Endothelial cell (in vitro differentiated cells): ENCODE measurements at regions not wholly inside any gene's neighbourhood (a gene's known extent, or its start where the extent isn't known, plus 50 kb on each side); places are given as distances from the start of the nearest gene placed in this dataset.

ENCODE experiments used
- DNase-seq: peaks from one replicate; pipeline ENCODE4 v3.0.0; 2021; ENCODE audit warnings: low spot score
- H3K27ac Mint-ChIP-seq: one replicate; pipeline ENCODE4 v1.8.0; 2021; ENCODE audit warnings: mixed read lengths, inconsistent platforms; ENCODE audit not compliant: unreplicated experiment
- H3K27me3 Mint-ChIP-seq: one replicate; pipeline ENCODE4 v1.8.0; 2021; ENCODE audit warnings: mild to moderate bottlenecking, moderate library complexity, mixed read lengths, inconsistent platforms; ENCODE audit not compliant: unreplicated experiment
- H3K36me3 Mint-ChIP-seq: one replicate; pipeline ENCODE4 v1.8.0; 2021; ENCODE audit warnings: mild to moderate bottlenecking, low read depth, mixed read lengths, inconsistent platforms; ENCODE audit not compliant: unreplicated experiment
- H3K4me1 Mint-ChIP-seq: one replicate; pipeline ENCODE4 v1.8.0; 2021; ENCODE audit warnings: mild to moderate bottlenecking, mixed read lengths, inconsistent platforms; ENCODE audit not compliant: unreplicated experiment
- H3K4me3 Mint-ChIP-seq: one replicate; pipeline ENCODE4 v1.8.0; 2021; ENCODE audit warnings: mild to moderate bottlenecking, mixed read lengths, inconsistent platforms; ENCODE audit not compliant: unreplicated experiment
- H3K9me3 Mint-ChIP-seq: one replicate; pipeline ENCODE4 v1.8.0; 2021; ENCODE audit warnings: mixed read lengths, inconsistent platforms; ENCODE audit not compliant: unreplicated experiment
- CTCF ChIP-seq: fragments of 200-600 bp; sonication (generic); IDR thresholded peaks from one replicate; pipeline ENCODE4 v1.5.0; 2021; ENCODE audit warnings: antibody characterized with exemption; ENCODE audit not compliant: unreplicated experiment

DNA sequence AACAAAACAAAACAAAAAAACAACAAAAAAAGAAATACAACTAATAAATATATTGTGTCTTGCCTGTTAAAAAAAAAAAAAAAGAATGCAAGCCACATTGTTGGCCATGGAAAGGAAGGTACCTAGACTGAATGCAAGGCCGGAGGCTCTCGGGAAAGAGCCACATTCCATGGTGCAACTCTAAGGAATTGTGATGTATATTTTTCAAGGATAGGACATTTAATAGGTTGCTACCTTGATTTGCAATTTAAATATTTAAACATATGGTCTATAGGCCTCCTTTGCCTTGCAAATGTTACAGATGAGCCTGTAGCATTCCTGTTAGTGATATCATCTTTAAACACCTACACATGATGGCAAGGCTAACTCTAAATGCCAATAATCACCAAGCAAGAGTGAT, 650.9 kb downstream of the TOX3 start:
- no peak for DNase-seq
- H3K9me3 Mint-ChIP-seq = no peaks in the 10 kb centered on the region
- H3K36me3 Mint-ChIP-seq = no peaks in the 10 kb centered on the region
- no peaks in the 10 kb centered on the region for H3K27me3 Mint-ChIP-seq
- TF ChIP-seq CTCF = no peak
- peaks cover 8% of the 10 kb centered on the region for H3K4me1 Mint-ChIP-seq
- H3K4me3 Mint-ChIP-seq = no peak overlapping the region
- H3K27ac Mint-ChIP-seq = no peak overlapping the region

GRCh38 chr16:51892293-51893007, 654.5 kb downstream of the TOX3 start:
- Mint-ChIP-seq H3K4me3 (no peak overlapping the region), H3K27me3 (no peaks in the 10 kb centered on the region), H3K9me3 (no peaks in the 10 kb centered on the region), H3K36me3 (no peaks in the 10 kb centered on the region), H3K4me1 (no peaks in the 10 kb centered on the region), H3K27ac (no peak overlapping the region)
- no peak for DNase-seq
- TF ChIP-seq CTCF = no peak

GRCh38 chr16:51888534-51888933, 658.4 kb downstream of the TOX3 start:
- TF ChIP-seq CTCF = no peak
- no peak overlapping the region for H3K27ac Mint-ChIP-seq
- H3K4me3 Mint-ChIP-seq = no peak overlapping the region
- no peaks in the 10 kb centered on the region for H3K36me3 Mint-ChIP-seq
- H3K27me3 Mint-ChIP-seq = no peaks in the 10 kb centered on the region
- H3K4me1 Mint-ChIP-seq = peaks cover 4% of the 10 kb centered on the region
- H3K9me3 Mint-ChIP-seq = no peaks in the 10 kb centered on the region
- DNase-seq = no peak

GRCh38 chr16:51888016-51888415, 658.9 kb downstream of the TOX3 start:
- no peak overlapping the region for H3K4me3 Mint-ChIP-seq
- H3K27me3 Mint-ChIP-seq = no peaks in the 10 kb centered on the region
- no peak overlapping the region for H3K27ac Mint-ChIP-seq
- DNase-seq = no peak
- H3K4me1 Mint-ChIP-seq = peaks cover 4% of the 10 kb centered on the region
- H3K36me3 Mint-ChIP-seq = no peaks in the 10 kb centered on the region
- TF ChIP-seq CTCF = no peak
- H3K9me3 Mint-ChIP-seq = no peaks in the 10 kb centered on the region

DNA sequence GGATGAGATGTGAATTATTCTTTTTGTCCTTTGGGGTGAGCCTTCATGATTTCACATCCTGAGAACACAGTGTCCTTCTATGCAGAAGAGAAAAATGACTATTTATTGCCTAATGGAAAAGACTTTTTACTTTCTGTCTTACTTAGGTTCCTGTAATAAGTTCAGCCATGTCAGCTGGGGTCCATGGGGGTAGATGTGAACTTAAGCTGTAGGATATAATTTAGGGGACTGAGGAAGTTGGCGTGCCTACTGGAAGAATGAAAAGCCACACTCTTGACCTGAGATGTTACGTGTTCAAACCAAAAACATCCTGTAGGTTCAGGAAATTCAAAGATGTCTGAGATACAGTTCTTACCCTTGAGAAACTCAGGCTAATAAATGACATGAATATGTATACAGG, 660.5 kb downstream of the TOX3 start:
- no peak for DNase-seq
- H3K27ac Mint-ChIP-seq = no peak overlapping the region
- no peaks in the 10 kb centered on the region for H3K9me3 Mint-ChIP-seq
- no peak for TF ChIP-seq CTCF
- H3K27me3 Mint-ChIP-seq = no peaks in the 10 kb centered on the region
- no peak overlapping the region for H3K4me3 Mint-ChIP-seq
- H3K4me1 Mint-ChIP-seq = peaks cover 4% of the 10 kb centered on the region
- H3K36me3 Mint-ChIP-seq = no peaks in the 10 kb centered on the region
